HFF-Myc (cell line): ENCODE measurements at regions not wholly inside any gene's neighbourhood (a gene's known extent, or its start where the extent isn't known, plus 50 kb on each side); places are given as distances from the start of the nearest gene placed in this dataset.

ENCODE experiments used
- DNase-seq: peaks from one replicate; pipeline ENCODE4 v3.0.0-alpha.2; 2011; ENCODE audit warnings: low read depth; ENCODE audit errors: extremely low read depth
- H3K4me3 ChIP-seq: replicated peaks from 2 replicates; pipeline ENCODE4 v1.5.1; 2011; ENCODE audit warnings: low read depth, mild to moderate bottlenecking, control low read depth, low read length
- CTCF ChIP-seq: IDR thresholded peaks from 2 replicates; pipeline ENCODE4 v1.5.1; 2012; ENCODE audit warnings: mild to moderate bottlenecking, low read depth, low read length, control low read depth; ENCODE audit errors: missing control alignments

GRCh38 chr10:23804125-23804524 is 365.2 kb downstream of the OTUD1 start:
- no peak overlapping the region for H3K4me3 ChIP-seq
- DNase-seq: no peak
- TF ChIP-seq CTCF: no peak

- H3K4me3 ChIP-seq: no peak overlapping the region
- TF ChIP-seq CTCF: no peak
- DNase-seq: no peak
Observed at GRCh38 chr10:23813687-23814086, 374.8 kb downstream of the OTUD1 start.

- no peak for DNase-seq
- no peak for TF ChIP-seq CTCF
- H3K4me3 ChIP-seq: no peak overlapping the region
Observed at GRCh38 chr10:23818484-23818883, 379.6 kb downstream of the OTUD1 start.

- no peak for TF ChIP-seq CTCF
- no peak for DNase-seq
- H3K4me3 ChIP-seq: no peak overlapping the region
Observed at GRCh38 chr10:23820792-23821191, 381.9 kb downstream of the OTUD1 start.

- no peak for TF ChIP-seq CTCF
- no peak overlapping the region for H3K4me3 ChIP-seq
- DNase-seq: no peak
Observed at GRCh38 chr10:23824822-23825221, 384.1 kb upstream of the KIAA1217 start.

GRCh38 chr10:23826421-23826820 is 382.5 kb upstream of the KIAA1217 start:
- TF ChIP-seq CTCF: no peak
- DNase-seq: peak; percentile 1
- H3K4me3 ChIP-seq: no peak overlapping the region

- H3K4me3 ChIP-seq: no peak overlapping the region
- no peak for DNase-seq
- no peak for TF ChIP-seq CTCF
Observed at GRCh38 chr10:23829556-23829955, 379.4 kb upstream of the KIAA1217 start.
